Small intestine (tissue), 7 donors: ENCODE measurements at regions not wholly inside any gene's neighbourhood (a gene's known extent, or its start where the extent isn't known, plus 50 kb on each side); places are given as distances from the start of the nearest gene placed in this dataset.
"Not testable (repeated sequence)": the region's sequence is repeated elsewhere in the genome, so short reads cannot be mapped to it uniquely, and the experiment has no call there.

Experiments used
- DNase-seq, 2 donors: peaks; one replicate each; pipeline versions ENCODE4 v3.0.0 to v3.0.0-alpha.2; 2013
- FAIRE-seq: peaks from 2 replicates; lab custom pipeline; 2012; peaks lifted over from hg19 to GRCh38; lab: Jason Lieb, UNC
- H3K27ac ChIP-seq, 3 donors: one replicate each; pipeline ENCODE4 v1.5.1; 2013; ENCODE audit warnings: low read length in 2 of 3, mild to moderate bottlenecking in 2 of 3, control low read depth in 1 of 3, inconsistent platforms in 1 of 3, low read depth in 1 of 3, moderate library complexity in 1 of 3
- H3K27me3 ChIP-seq, 3 donors: one replicate each; pipeline ENCODE4 v1.6.1; 2013; ENCODE audit warnings: low read length in 3 of 3, inconsistent platforms in 1 of 3; ENCODE audit not compliant: control insufficient read depth in 3 of 3, insufficient read depth in 3 of 3
- H3K36me3 ChIP-seq, 3 donors: one replicate each; pipeline ENCODE4 v1.6.1; 2013; ENCODE audit warnings: low read length in 3 of 3, inconsistent platforms in 1 of 3, low read depth in 1 of 3, mild to moderate bottlenecking in 1 of 3, moderate library complexity in 1 of 3; ENCODE audit not compliant: control insufficient read depth in 3 of 3, insufficient read depth in 2 of 3
- H3K4me1 ChIP-seq, 3 donors: one replicate each; pipeline ENCODE4 v1.6.1; 2013; ENCODE audit warnings: low read length in 2 of 3, inconsistent platforms in 1 of 3, low read depth in 1 of 3, mild to moderate bottlenecking in 1 of 3, moderate library complexity in 1 of 3; ENCODE audit not compliant: control insufficient read depth in 3 of 3, insufficient read depth in 2 of 3
- H3K4me3 ChIP-seq, 3 donors: one replicate each; pipeline ENCODE4 v1.5.1; 2013; ENCODE audit warnings: low read length in 3 of 3, control low read depth in 1 of 3, inconsistent platforms in 1 of 3, low read depth in 1 of 3, mild to moderate bottlenecking in 1 of 3, moderate library complexity in 1 of 3
- H3K9me3 ChIP-seq, 2 donors: one replicate each; pipeline ENCODE4 v1.6.1; 2013; ENCODE audit warnings: low read depth in 1 of 2, low read length in 1 of 2; ENCODE audit not compliant: control insufficient read depth in 2 of 2, insufficient read depth in 1 of 2
- WGBS, 3 donors: extraction: QIAGEN DNeasy Blood & Tissue Kit; methylation state at CpG; one replicate each; pipeline ENCODE4 v1.1.7; 2013; 5-methylcytosine and 5-hydroxymethylcytosine counted together
- donor health status: healthy with polysubstance abuse.
- donor health status: control.
- donor health status: control.
- donor health status: Bipolar disorder and iron deficiency.
- donor health status: healthy.

- Histone ChIP-seq H3K4me1 (no peaks in the 10 kb centered on the region), H3K27ac (no peak overlapping the region), H3K9me3 (no peaks in the 10 kb centered on the region), H3K27me3 (no peaks in the 10 kb centered on the region), H3K36me3 (no peaks in the 10 kb centered on the region), H3K4me3 (no peak overlapping the region)
- FAIRE-seq (no peak), DNase-seq (no peak)
- WGBS, 3 donors = 78 to 88% (median 81%) methylated on average over 2 of the region's 2 CpGs
Measured at GRCh38 chr4:119980456-119980855, 86.2 kb downstream of the MAD2L1 start.

- WGBS, 3 donors = 63 to 76% (median 67%) methylated on average over 9 of the region's 9 CpGs
- Histone ChIP-seq H3K4me1 (no peaks in the 10 kb centered on the region), H3K9me3 (no peaks in the 10 kb centered on the region), H3K27me3 (no peaks in the 10 kb centered on the region), H3K27ac (no peak overlapping the region), H3K36me3 (no peaks in the 10 kb centered on the region), H3K4me3 (no peak overlapping the region)
- no peak for DNase-seq
- FAIRE-seq = no peak
Measured at GRCh38 chr4:119977076-119977940, 89.3 kb downstream of the MAD2L1 start.

- Histone ChIP-seq H3K27me3 (no peaks in the 10 kb centered on the region), H3K4me1 (no peaks in the 10 kb centered on the region), H3K36me3 (no peaks in the 10 kb centered on the region), H3K4me3 (no peak overlapping the region), H3K27ac (no peak overlapping the region), H3K9me3 (no peaks in the 10 kb centered on the region)
- DNase-seq (no peak), FAIRE-seq (no peak)
- WGBS, 3 donors = 70 to 90% (median 87%) methylated on average over 1 of the region's 1 CpG
Measured at GRCh38 chr4:119971431-119972084, 95.1 kb downstream of the MAD2L1 start.

- no peaks in the 10 kb centered on the region for H3K27me3 ChIP-seq
- no peaks in the 10 kb centered on the region for H3K9me3 ChIP-seq
- no peaks in the 10 kb centered on the region for H3K36me3 ChIP-seq
- no peak overlapping the region for H3K27ac ChIP-seq
- FAIRE-seq = no peak
- peak in 1 of 2 donors; percentile 13 for DNase-seq
- no peaks in the 10 kb centered on the region for H3K4me1 ChIP-seq
- H3K4me3 ChIP-seq = no peak overlapping the region
Measured at GRCh38 chr4:119962631-119963030, 104.0 kb downstream of the MAD2L1 start.

GRCh38 chr4:119958983-119959382 is 107.7 kb downstream of the MAD2L1 start:
- Histone ChIP-seq H3K27ac (no peak overlapping the region), H3K4me3 (no peak overlapping the region), H3K4me1 (no peaks in the 10 kb centered on the region), H3K27me3 (no peaks in the 10 kb centered on the region), H3K36me3 (no peaks in the 10 kb centered on the region), H3K9me3 (peaks cover 0 to 4% of the 10 kb centered on the region in 2 donors)
- peak; percentile 57 for FAIRE-seq
- DNase-seq = no peak

- H3K36me3 ChIP-seq = no peaks in the 10 kb centered on the region
- H3K4me1 ChIP-seq = no peaks in the 10 kb centered on the region
- 79 to 85% (median 83%) methylated on average over 3 of the region's 3 CpGs for WGBS, 3 donors
- no peak for DNase-seq
- peaks cover 0 to 4% of the 10 kb centered on the region in 2 donors for H3K9me3 ChIP-seq
- no peaks in the 10 kb centered on the region for H3K27me3 ChIP-seq
- H3K4me3 ChIP-seq = no peak overlapping the region
- FAIRE-seq = no peak
- no peak overlapping the region for H3K27ac ChIP-seq
Measured at GRCh38 chr4:119955256-119955655, 111.4 kb downstream of the MAD2L1 start.

GRCh38 chr4:119954487-119954886 is 112.2 kb downstream of the MAD2L1 start:
- H3K4me1 ChIP-seq, H3K36me3 ChIP-seq, H3K27ac ChIP-seq, FAIRE-seq, H3K27me3 ChIP-seq, DNase-seq, H3K9me3 ChIP-seq, H3K4me3 ChIP-seq: not testable (repeated sequence)
- WGBS, 3 donors = 95 to 97% (median 96%) methylated on average over 14 to 15 of the region's 18 CpGs

GRCh38 chr4:119946359-119946758 is 120.3 kb downstream of the MAD2L1 start:
- DNase-seq = no peak
- 70 to 80% (median 74%) methylated on average over 5 of the region's 5 CpGs for WGBS, 3 donors
- H3K27me3 ChIP-seq = no peaks in the 10 kb centered on the region
- H3K4me1 ChIP-seq = no peaks in the 10 kb centered on the region
- no peaks in the 10 kb centered on the region for H3K36me3 ChIP-seq
- no peak for FAIRE-seq
- no peak overlapping the region for H3K4me3 ChIP-seq
- no peak overlapping the region for H3K27ac ChIP-seq
- no peaks in the 10 kb centered on the region for H3K9me3 ChIP-seq
